Muscle layer of duodenum (tissue), 2 donors: ENCODE measurements at regions not wholly inside any gene's neighbourhood (a gene's known extent, or its start where the extent isn't known, plus 50 kb on each side); places are given as distances from the start of the nearest gene placed in this dataset.

Experiments used
- H3K27ac ChIP-seq: one replicate; pipeline ENCODE4 v1.7.0; 2013; ENCODE audit warnings: mild to moderate bottlenecking, low read length
- H3K27me3 ChIP-seq: one replicate; pipeline ENCODE4 v1.7.0; 2013; ENCODE audit warnings: low read depth, mild to moderate bottlenecking, control low read depth, low read length
- H3K36me3 ChIP-seq, 2 donors: one replicate each; pipeline ENCODE4 v1.7.0; 2013; ENCODE audit warnings: low read length in 2 of 2, control low read depth in 1 of 2, mild to moderate bottlenecking in 1 of 2; ENCODE audit not compliant: insufficient read depth in 2 of 2, control insufficient read depth in 1 of 2
- H3K4me1 ChIP-seq, 2 donors: one replicate each; pipeline ENCODE4 v1.7.0; 2013; ENCODE audit warnings: low read length in 2 of 2, mild to moderate bottlenecking in 2 of 2, control low read depth in 1 of 2, moderate library complexity in 1 of 2; ENCODE audit not compliant: insufficient read depth in 2 of 2, control insufficient read depth in 1 of 2
- H3K4me3 ChIP-seq, 2 donors: one replicate each; pipeline ENCODE4 v1.7.0; 2013; ENCODE audit warnings: low read length in 2 of 2, low read depth in 1 of 2, mild to moderate bottlenecking in 1 of 2
- H3K9me3 ChIP-seq, 2 donors: one replicate each; pipeline ENCODE4 v1.7.0; 2013; ENCODE audit warnings: low read length in 2 of 2, control low read depth in 1 of 2, mild to moderate bottlenecking in 1 of 2; ENCODE audit not compliant: control insufficient read depth in 1 of 2
- donor health status: healthy.

DNA sequence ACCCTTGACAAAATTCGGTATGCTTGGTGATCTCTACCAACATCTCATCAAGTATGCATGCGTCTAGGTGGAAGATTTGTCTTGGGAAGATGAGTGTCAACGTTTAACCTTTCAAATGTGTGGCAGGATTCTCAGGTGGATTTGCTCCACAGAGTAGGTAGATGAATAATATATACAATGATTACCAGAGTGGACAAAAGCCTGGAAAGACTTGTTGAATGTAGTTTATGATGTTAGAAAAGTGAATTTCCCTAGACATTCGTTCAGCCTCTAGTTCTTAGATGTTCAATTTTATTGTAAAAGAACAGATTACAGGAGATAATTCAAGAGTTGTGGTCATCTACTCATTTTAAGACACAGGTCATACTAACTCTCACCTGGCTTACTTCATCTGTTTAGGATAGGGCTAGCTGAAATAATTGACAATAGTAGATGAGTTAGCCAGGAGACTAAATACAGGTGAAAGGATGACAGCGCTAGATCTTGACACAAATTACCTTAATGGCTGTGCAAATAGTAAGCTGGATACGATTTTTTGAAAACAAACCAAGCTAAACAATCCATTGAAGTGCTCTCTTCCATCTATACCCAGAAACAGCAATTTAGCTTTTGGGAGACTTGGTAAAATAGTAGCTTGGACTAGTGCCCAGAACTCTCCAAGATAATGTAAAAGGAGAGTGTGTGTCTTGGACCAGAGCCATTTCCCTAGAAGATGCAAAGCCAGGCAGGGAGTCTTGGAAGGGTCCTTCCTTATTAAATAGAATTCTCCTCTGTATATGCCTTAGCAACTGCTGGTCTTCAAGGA, 168.0 kb downstream of the DACT1 start:
- H3K4me3 ChIP-seq = no peak overlapping the region
- no peak overlapping the region for H3K27ac ChIP-seq
- H3K9me3 ChIP-seq = no peaks in the 10 kb centered on the region
- no peaks in the 10 kb centered on the region for H3K36me3 ChIP-seq
- H3K27me3 ChIP-seq = no peaks in the 10 kb centered on the region
- peaks cover 0 to 6% of the 10 kb centered on the region in 2 donors for H3K4me1 ChIP-seq

- no peaks in the 10 kb centered on the region for H3K9me3 ChIP-seq
- H3K27ac ChIP-seq = no peak overlapping the region
- H3K4me1 ChIP-seq = peaks cover 0 to 6% of the 10 kb centered on the region in 2 donors
- no peak overlapping the region for H3K4me3 ChIP-seq
- no peaks in the 10 kb centered on the region for H3K36me3 ChIP-seq
- H3K27me3 ChIP-seq = no peaks in the 10 kb centered on the region
Observed at GRCh38 chr14:58807191-58807590, 169.4 kb downstream of the DACT1 start.

GRCh38 chr14:58808828-58809227, 171.1 kb downstream of the DACT1 start:
- Histone ChIP-seq H3K36me3 (no peaks in the 10 kb centered on the region), H3K27ac (no peak overlapping the region), H3K4me1 (peaks cover 0 to 6% of the 10 kb centered on the region in 2 donors), H3K9me3 (no peaks in the 10 kb centered on the region), H3K4me3 (no peak overlapping the region), H3K27me3 (no peaks in the 10 kb centered on the region)

- Histone ChIP-seq H3K27me3 (no peaks in the 10 kb centered on the region), H3K4me1 (peaks cover 0 to 6% of the 10 kb centered on the region in 2 donors), H3K9me3 (no peaks in the 10 kb centered on the region), H3K36me3 (no peaks in the 10 kb centered on the region), H3K27ac (no peak overlapping the region), H3K4me3 (no peak overlapping the region)
Observed at GRCh38 chr14:58809520-58809919, 171.8 kb downstream of the DACT1 start.

DNA sequence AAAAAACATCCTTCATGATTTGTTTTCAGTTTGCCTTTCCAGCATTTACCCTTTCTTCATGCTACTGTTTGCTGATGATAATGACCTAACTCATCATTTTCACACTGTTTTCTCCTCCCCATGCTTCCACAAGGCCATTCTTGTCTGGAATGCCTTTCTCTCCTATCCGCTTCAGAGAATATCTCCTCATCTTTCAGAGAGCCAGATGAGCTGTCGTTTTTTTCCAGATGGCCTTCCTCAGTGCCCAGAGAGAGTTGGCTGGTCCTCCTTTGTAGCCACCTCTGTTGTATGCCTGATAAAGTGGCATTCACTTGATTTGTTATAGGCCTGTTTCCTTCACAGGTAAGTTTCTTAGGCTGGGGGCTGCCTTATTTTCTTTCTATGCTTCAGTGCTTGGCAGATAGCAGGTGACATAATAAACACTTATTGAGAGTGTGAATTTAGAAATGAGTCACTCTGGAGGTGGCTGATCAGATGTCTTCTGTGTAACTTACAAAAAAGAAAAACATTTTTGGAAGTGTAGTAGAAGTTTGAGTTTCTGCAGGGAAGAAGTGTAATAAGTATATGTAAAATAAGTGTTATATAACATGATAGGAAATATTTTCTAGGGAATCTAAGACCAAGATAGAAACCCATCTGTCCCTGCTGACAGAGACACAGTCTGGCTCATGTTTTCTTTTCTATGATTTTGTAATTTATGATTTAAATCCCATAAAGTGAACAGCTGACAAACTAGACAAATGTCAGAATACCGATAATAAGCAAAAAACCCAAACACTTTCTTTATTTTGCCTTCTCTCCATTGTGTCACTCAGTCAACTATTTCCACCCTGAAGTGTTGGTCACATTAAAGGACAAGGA, 174.5 kb downstream of the DACT1 start:
- Histone ChIP-seq H3K27me3 (no peaks in the 10 kb centered on the region), H3K27ac (no peak overlapping the region), H3K9me3 (no peaks in the 10 kb centered on the region), H3K4me1 (peaks cover 0 to 20% of the 10 kb centered on the region in 2 donors), H3K36me3 (no peaks in the 10 kb centered on the region), H3K4me3 (no peak overlapping the region)

- Histone ChIP-seq H3K4me3 (no peak overlapping the region), H3K27ac (no peak overlapping the region), H3K36me3 (no peaks in the 10 kb centered on the region), H3K9me3 (no peaks in the 10 kb centered on the region), H3K4me1 (peaks cover 0 to 17% of the 10 kb centered on the region in 2 donors), H3K27me3 (no peaks in the 10 kb centered on the region)
Observed at GRCh38 chr14:58813745-58814144, 176.0 kb downstream of the DACT1 start.

- no peaks in the 10 kb centered on the region for H3K36me3 ChIP-seq
- no peak overlapping the region for H3K4me3 ChIP-seq
- H3K4me1 ChIP-seq = peaks cover 0 to 14% of the 10 kb centered on the region in 2 donors
- no peak overlapping the region for H3K27ac ChIP-seq
- no peaks in the 10 kb centered on the region for H3K9me3 ChIP-seq
- H3K27me3 ChIP-seq = no peaks in the 10 kb centered on the region
Observed at GRCh38 chr14:58814466-58814865, 176.7 kb downstream of the DACT1 start.

DNA sequence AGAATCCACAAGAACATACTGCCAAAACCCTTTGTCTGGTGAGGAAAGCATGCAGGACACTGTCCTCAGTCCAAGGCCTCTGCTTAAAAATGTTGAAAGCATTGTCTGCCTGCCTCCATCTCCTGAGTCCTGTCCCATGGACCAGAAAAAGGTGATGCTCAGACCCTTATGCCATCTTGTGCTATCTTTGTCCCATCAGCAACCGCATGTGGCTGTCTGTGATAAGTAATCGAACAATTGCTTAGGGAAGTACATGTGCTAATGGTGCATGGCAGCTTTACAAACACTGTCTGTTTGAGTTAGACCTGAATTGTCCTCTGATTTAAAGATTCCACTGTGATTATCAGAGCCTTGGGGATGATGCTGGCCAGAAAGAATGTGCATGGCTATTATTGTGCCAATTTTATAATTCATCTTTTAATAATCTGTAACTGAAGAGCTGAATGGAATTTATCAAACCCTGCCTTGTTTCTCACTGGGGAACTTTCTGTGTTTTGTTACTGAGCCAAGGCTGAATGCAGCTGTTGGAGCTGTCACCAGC, 177.5 kb downstream of the DACT1 start:
- Histone ChIP-seq H3K9me3 (no peaks in the 10 kb centered on the region), H3K36me3 (no peaks in the 10 kb centered on the region), H3K4me1 (peaks cover 0 to 14% of the 10 kb centered on the region in 2 donors), H3K27me3 (no peaks in the 10 kb centered on the region), H3K27ac (no peak overlapping the region), H3K4me3 (no peak overlapping the region)

DNA sequence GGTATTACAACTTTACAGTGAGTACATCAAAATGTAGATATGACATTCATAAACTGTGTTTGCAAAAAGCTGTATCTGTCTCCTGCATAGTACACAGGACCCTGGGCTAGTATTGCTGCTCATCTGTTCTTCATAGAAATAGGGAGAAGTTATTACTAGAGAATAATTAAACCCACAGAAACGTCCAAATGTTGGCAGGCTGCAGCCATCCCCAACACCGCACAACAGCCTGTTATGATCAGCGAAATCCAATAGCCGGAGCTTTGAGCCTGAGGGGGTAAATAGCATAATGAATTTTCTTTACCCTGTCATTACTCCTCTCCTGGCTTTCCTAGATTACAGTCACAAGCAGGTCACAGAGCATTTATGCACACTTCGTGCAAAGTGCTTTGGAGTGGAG, 178.0 kb downstream of the DACT1 start:
- Histone ChIP-seq H3K27ac (no peak overlapping the region), H3K9me3 (no peaks in the 10 kb centered on the region), H3K4me3 (no peak overlapping the region), H3K4me1 (peaks cover 0 to 14% of the 10 kb centered on the region in 2 donors), H3K36me3 (no peaks in the 10 kb centered on the region), H3K27me3 (no peaks in the 10 kb centered on the region)

DNA sequence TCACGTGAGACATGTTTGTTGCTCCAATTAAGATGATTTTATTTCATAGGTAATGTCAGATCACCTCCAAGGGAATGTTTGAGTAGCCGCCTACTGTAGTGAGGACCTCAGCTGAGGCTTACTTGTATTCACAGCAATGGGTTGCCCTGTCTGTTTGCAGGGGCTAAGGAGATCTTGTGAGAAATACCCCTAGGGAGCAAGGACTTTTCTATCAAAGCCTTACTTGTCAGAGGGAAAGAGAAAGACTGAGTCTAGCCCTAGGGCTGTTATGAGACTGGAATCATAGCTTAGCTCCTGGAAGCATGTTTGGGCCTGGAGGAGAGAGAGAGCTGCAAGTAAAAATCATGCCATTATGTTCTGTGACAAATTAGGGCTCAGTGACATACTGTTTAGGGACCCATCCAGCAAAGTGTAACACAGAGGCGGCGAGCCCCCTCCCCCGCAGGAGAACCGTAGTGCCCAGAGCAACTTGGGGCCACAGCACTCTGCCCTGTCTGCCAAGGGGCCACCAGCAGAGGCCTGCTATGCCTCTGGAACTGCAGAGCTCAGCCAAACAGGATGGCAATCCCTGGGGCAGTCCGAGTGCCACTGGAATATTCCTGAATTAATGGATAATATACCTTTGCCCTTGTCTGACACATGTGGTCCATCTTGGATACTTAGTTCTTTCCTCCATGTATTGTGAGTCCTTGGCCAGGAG, 178.8 kb downstream of the DACT1 start:
- Histone ChIP-seq H3K27me3 (no peaks in the 10 kb centered on the region), H3K36me3 (no peaks in the 10 kb centered on the region), H3K4me1 (peaks cover 0 to 14% of the 10 kb centered on the region in 2 donors), H3K27ac (no peak overlapping the region), H3K4me3 (no peak overlapping the region), H3K9me3 (no peaks in the 10 kb centered on the region)

GRCh38 chr14:58817846-58818245, 180.1 kb downstream of the DACT1 start:
- Histone ChIP-seq H3K27ac (no peak overlapping the region), H3K4me3 (no peak overlapping the region), H3K9me3 (no peaks in the 10 kb centered on the region), H3K36me3 (no peaks in the 10 kb centered on the region), H3K4me1 (peaks cover 0 to 14% of the 10 kb centered on the region in 2 donors), H3K27me3 (no peaks in the 10 kb centered on the region)
